Vagina (tissue), 2 donors: ENCODE measurements at regions not wholly inside any gene's neighbourhood (a gene's known extent, or its start where the extent isn't known, plus 50 kb on each side); places are given as distances from the start of the nearest gene placed in this dataset.

ENCODE experiments used
- DNase-seq, 2 donors: peaks; one replicate each; pipeline ENCODE4 v3.0.0-alpha.2; 2017; ENCODE audit errors: extremely low spot score in 2 of 2
- H3K27ac ChIP-seq: fragments of 200-600 bp; sonication (generic); one replicate; pipeline ENCODE4 v1.5.1; 2019
- H3K27me3 ChIP-seq: fragments of 200-600 bp; sonication (generic); one replicate; pipeline ENCODE4 v1.5.1; 2019
- H3K36me3 ChIP-seq, 2 donors: fragments of 200-600 bp; sonication (generic); one replicate each; pipeline ENCODE4 v1.5.1; 2017 to 2019
- H3K4me1 ChIP-seq: fragments of 200-600 bp; sonication (generic); one replicate; pipeline ENCODE4 v1.5.1; 2019
- H3K4me3 ChIP-seq, 2 donors: fragments of 200-600 bp; sonication (generic); 1 replicate in 1 of 2; 2 replicates in 1 of 2; pipeline ENCODE4 v1.5.1; 2016 to 2019
- H3K9me3 ChIP-seq: fragments of 200-600 bp; sonication (generic); one replicate; pipeline ENCODE4 v1.5.1; 2019
- CTCF ChIP-seq, 3 experiments: fragments of 450-650 bp in 2 of 3; fragments of 200-600 bp in 1 of 3; sonication (generic) in 1 of 3; IDR thresholded peaks; one replicate each; pipeline ENCODE4 v1.5.1; 2017 to 2019; ENCODE audit warnings: antibody characterized with exemption in 3 of 3, mild to moderate bottlenecking in 2 of 3, moderate library complexity in 2 of 3
- POLR2A ChIP-seq, 2 donors: fragments of 450-650 bp; IDR thresholded peaks; one replicate each; pipeline ENCODE4 v1.6.1; 2017; ENCODE audit warnings: antibody characterized with exemption in 2 of 2, mild to moderate bottlenecking in 2 of 2, moderate library complexity in 2 of 2
- POLR2AphosphoS5 ChIP-seq, 2 donors: sonication (generic); formaldehyde crosslinking; IDR thresholded peaks; one replicate each; pipeline ENCODE4 v1.9.0; 2017; ENCODE audit warnings: antibody characterized with exemption in 2 of 2, mild to moderate bottlenecking in 2 of 2, low read depth in 1 of 2; ENCODE audit not compliant: insufficient read depth in 1 of 2
- intact Hi-C: fragments of 100-400 bp; cut with DNase I; formaldehyde crosslinking; loops from one replicate; pipeline ENCODE4 v1.15.1; 2023

- Histone ChIP-seq H3K9me3 (no peaks in the 10 kb centered on the region), H3K36me3 (no peaks in the 10 kb centered on the region), H3K27ac (no peak overlapping the region), H3K4me1 (no peaks in the 10 kb centered on the region), H3K4me3 (no peak overlapping the region), H3K27me3 (no peaks in the 10 kb centered on the region)
- TF ChIP-seq CTCF (IDR thresholded peaks at IDR 0.05) (no peak), POLR2A (IDR thresholded peaks at IDR 0.05) (no peak), POLR2AphosphoS5 (IDR thresholded peaks at IDR 0.05; ENCODE audit: insufficient read depth in 1 of 2, low read depth in 1 of 2) (no peak)
- DNase-seq = no peak
- intact Hi-C loops = no loop called here
Observed at GRCh38 chr1:80170811-80171485, 1164.4 kb upstream of the ADGRL4 start.

- intact Hi-C loops = no loop called here
- H3K4me1 ChIP-seq = no peaks in the 10 kb centered on the region
- no peak overlapping the region for H3K27ac ChIP-seq
- no peaks in the 10 kb centered on the region for H3K36me3 ChIP-seq
- TF ChIP-seq POLR2AphosphoS5 (IDR thresholded peaks at IDR 0.05; ENCODE audit: insufficient read depth in 1 of 2, low read depth in 1 of 2) = no peak
- no peak for TF ChIP-seq CTCF (IDR thresholded peaks at IDR 0.05)
- TF ChIP-seq POLR2A (IDR thresholded peaks at IDR 0.05) = no peak
- no peak for DNase-seq
- H3K27me3 ChIP-seq = no peaks in the 10 kb centered on the region
- H3K4me3 ChIP-seq = no peak overlapping the region
- H3K9me3 ChIP-seq = no peaks in the 10 kb centered on the region
Observed at GRCh38 chr1:80164150-80164549, 1157.6 kb upstream of the ADGRL4 start.

- H3K27me3 ChIP-seq = no peaks in the 10 kb centered on the region
Observed at GRCh38 chr1:80163686-80164085, 1157.2 kb upstream of the ADGRL4 start.

DNA sequence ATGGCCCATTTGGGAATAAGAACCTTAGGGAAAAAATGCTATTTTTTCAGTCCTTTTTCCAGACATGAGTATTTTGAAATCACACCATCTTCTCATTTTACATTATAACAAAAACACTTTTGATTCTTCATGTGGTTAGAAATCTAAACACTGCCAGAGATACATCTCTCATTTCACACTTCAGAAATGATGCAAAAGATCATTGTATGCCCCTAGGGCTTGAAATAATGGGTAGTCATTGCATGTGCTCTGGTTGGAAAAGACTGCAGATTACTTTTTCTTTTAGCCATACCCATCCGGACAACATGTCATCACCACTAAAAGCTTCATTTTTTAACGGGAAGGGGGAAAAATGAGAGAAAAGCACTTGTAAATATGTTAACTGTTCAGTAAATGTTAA lies 1152.2 kb upstream of the ADGRL4 start:
- Histone ChIP-seq H3K4me1 (no peaks in the 10 kb centered on the region), H3K4me3 (no peak overlapping the region), H3K9me3 (no peaks in the 10 kb centered on the region), H3K27ac (no peak overlapping the region), H3K27me3 (no peaks in the 10 kb centered on the region), H3K36me3 (no peaks in the 10 kb centered on the region)
- no peak for TF ChIP-seq POLR2A (IDR thresholded peaks at IDR 0.05)
- TF ChIP-seq POLR2AphosphoS5 (IDR thresholded peaks at IDR 0.05; ENCODE audit: insufficient read depth in 1 of 2, low read depth in 1 of 2) = no peak
- no peak for TF ChIP-seq CTCF (IDR thresholded peaks at IDR 0.05)
- intact Hi-C loops = no loop called here
- no peak for DNase-seq

More at GRCh38 chr1:80163686-80164085, 1157.2 kb upstream of the ADGRL4 start:
- Histone ChIP-seq H3K9me3 (no peaks in the 10 kb centered on the region), H3K4me3 (no peak overlapping the region), H3K36me3 (no peaks in the 10 kb centered on the region), H3K4me1 (no peaks in the 10 kb centered on the region), H3K27ac (no peak overlapping the region)
- intact Hi-C loops = no loop called here
- no peak for TF ChIP-seq POLR2AphosphoS5 (IDR thresholded peaks at IDR 0.05; ENCODE audit: insufficient read depth in 1 of 2, low read depth in 1 of 2)
- no peak for TF ChIP-seq CTCF (IDR thresholded peaks at IDR 0.05)
- no peak for TF ChIP-seq POLR2A (IDR thresholded peaks at IDR 0.05)
- no peak for DNase-seq

- Histone ChIP-seq H3K9me3 (no peaks in the 10 kb centered on the region), H3K4me1 (no peaks in the 10 kb centered on the region), H3K4me3 (no peak overlapping the region), H3K36me3 (no peaks in the 10 kb centered on the region), H3K27me3 (no peaks in the 10 kb centered on the region), H3K27ac (no peak overlapping the region)
- intact Hi-C loops = no loop called here
- TF ChIP-seq POLR2AphosphoS5 (IDR thresholded peaks at IDR 0.05; ENCODE audit: insufficient read depth in 1 of 2, low read depth in 1 of 2) (no peak), CTCF (IDR thresholded peaks at IDR 0.05) (no peak), POLR2A (IDR thresholded peaks at IDR 0.05) (no peak)
- no peak for DNase-seq
Observed at GRCh38 chr1:80158266-80158665, 1151.7 kb upstream of the ADGRL4 start.
